GM21360 (cell line): ENCODE measurements at regions not wholly inside any gene's neighbourhood (a gene's known extent, or its start where the extent isn't known, plus 50 kb on each side); places are given as distances from the start of the nearest gene placed in this dataset.
A peak's percentile ranks its signal among the peaks of the same experiment; 100 is the strongest.

ENCODE experiments used
- ATAC-seq: cut with Tn5 transposase; IDR thresholded peaks from one replicate; pipeline ENCODE4 v1.9.1; 2021; ENCODE audit warnings: mild to moderate bottlenecking, moderate library complexity; ENCODE audit not compliant: unreplicated experiment

GRCh38 chr4:38536716-38537115, 127.3 kb upstream of the KLF3 start:
- no peak for ATAC-seq

GRCh38 chr4:38537666-38538065, 126.3 kb upstream of the KLF3 start:
- ATAC-seq, result no peak

- ATAC-seq, result no peak
Measured at GRCh38 chr4:38538517-38538916, 125.5 kb upstream of the KLF3 start.

GRCh38 chr4:38539501-38539900, 124.5 kb upstream of the KLF3 start:
- ATAC-seq, result no peak

GRCh38 chr4:38547052-38547451, 116.9 kb upstream of the KLF3 start:
- ATAC-seq, result no peak

GRCh38 chr4:38548256-38548655, 115.7 kb upstream of the KLF3 start:
- no peak for ATAC-seq

- ATAC-seq, result no peak
Measured at GRCh38 chr4:38559374-38559773, 104.6 kb upstream of the KLF3 start.

- no peak for ATAC-seq
Measured at GRCh38 chr4:38560340-38560739, 103.7 kb upstream of the KLF3 start.

GRCh38 chr4:38560768-38561558, 103.0 kb upstream of the KLF3 start:
- ATAC-seq, result peak; percentile 87

GRCh38 chr4:38562751-38563198, 101.2 kb upstream of the KLF3 start:
- ATAC-seq, result no peak

GRCh38 chr4:38563707-38564495, 100.1 kb upstream of the KLF3 start:
- no peak for ATAC-seq

GRCh38 chr4:38565271-38566199, 98.5 kb upstream of the KLF3 start:
- ATAC-seq, result no peak

GRCh38 chr4:38566806-38567398, 97.1 kb upstream of the KLF3 start:
- ATAC-seq, result no peak

- ATAC-seq, result no peak
Measured at GRCh38 chr4:38567457-38567856, 96.5 kb upstream of the KLF3 start.

- no peak for ATAC-seq
Measured at GRCh38 chr4:38568768-38569167, 95.2 kb upstream of the KLF3 start.

GRCh38 chr4:38570647-38571276, 93.2 kb upstream of the KLF3 start:
- no peak for ATAC-seq

- no peak for ATAC-seq
Measured at GRCh38 chr4:38572793-38573192, 91.2 kb upstream of the KLF3 start.

GRCh38 chr4:38574559-38575333, 89.3 kb upstream of the KLF3 start:
- no peak for ATAC-seq

GRCh38 chr4:38576767-38577166, 87.2 kb upstream of the KLF3 start:
- ATAC-seq, result no peak
